Upper lobe of right lung (tissue), 1 donor: ENCODE measurements at regions not wholly inside any gene's neighbourhood (a gene's known extent, or its start where the extent isn't known, plus 50 kb on each side); places are given as distances from the start of the nearest gene placed in this dataset.

Source experiments
- ATAC-seq: fragments of 200-7000 bp; cut with Tn5 transposase; one replicate; pipeline ENCODE4 v1.9.1; 2020; ENCODE audit warnings: mild to moderate bottlenecking, moderate library complexity
- DNase-seq: peaks from one replicate; pipeline ENCODE4 v3.0.0-alpha.2; 2020
- H3K27ac ChIP-seq: fragments of 200-600 bp; one replicate; pipeline ENCODE4 v1.8.0; 2022
- H3K27me3 ChIP-seq: fragments of 200-600 bp; one replicate; pipeline ENCODE4 v1.8.0; 2022; ENCODE audit warnings: mild to moderate bottlenecking
- H3K36me3 ChIP-seq: fragments of 200-600 bp; one replicate; pipeline ENCODE4 v1.8.0; 2022
- H3K4me1 ChIP-seq: fragments of 200-600 bp; one replicate; pipeline ENCODE4 v1.8.0; 2022
- H3K4me3 ChIP-seq: fragments of 200-600 bp; one replicate; pipeline ENCODE4 v1.8.0; 2022; ENCODE audit warnings: mild to moderate bottlenecking
- H3K9me3 ChIP-seq: fragments of 200-600 bp; one replicate; pipeline ENCODE4 v1.8.0; 2022
- CTCF ChIP-seq: fragments of 200-600 bp; IDR thresholded peaks from one replicate; pipeline ENCODE4 v1.8.0; 2022; ENCODE audit warnings: antibody characterized with exemption
- intact Hi-C: fragments of 100-400 bp; cut with DNase I; formaldehyde crosslinking; loops from one replicate; pipeline ENCODE4 v1.11.0; 2022
- donor health status: DM: no; HTN: yes; CAD: no; lungs with severe emphysema.

- DNase-seq (no peak), ATAC-seq (no peak)
- no peak for TF ChIP-seq CTCF
- Histone ChIP-seq H3K9me3 (no peaks in the 10 kb centered on the region), H3K4me3 (no peak overlapping the region), H3K27ac (no peak overlapping the region), H3K36me3 (no peaks in the 10 kb centered on the region), H3K27me3 (no peaks in the 10 kb centered on the region), H3K4me1 (no peaks in the 10 kb centered on the region)
- intact Hi-C loops: no loop called here
Observed at GRCh38 chr16:55175389-55175788, 148.6 kb upstream of the IRX6 start.

- Histone ChIP-seq H3K36me3 (no peaks in the 10 kb centered on the region), H3K27me3 (no peaks in the 10 kb centered on the region), H3K4me3 (no peak overlapping the region), H3K4me1 (no peaks in the 10 kb centered on the region), H3K27ac (no peak overlapping the region), H3K9me3 (no peaks in the 10 kb centered on the region)
- ATAC-seq: no peak
- no peak for DNase-seq
- TF ChIP-seq CTCF: no peak
- intact Hi-C loops: no loop called here
Observed at GRCh38 chr16:55176901-55177300, 147.1 kb upstream of the IRX6 start.

- ATAC-seq: no peak
- intact Hi-C loops: no loop called here
- no peaks in the 10 kb centered on the region for H3K27me3 ChIP-seq
Observed at GRCh38 chr16:55179411-55179810, 144.6 kb upstream of the IRX6 start.

GRCh38 chr16:55179852-55180585 lies 144.0 kb upstream of the IRX6 start:
- Histone ChIP-seq H3K36me3 (no peaks in the 10 kb centered on the region), H3K27me3 (no peaks in the 10 kb centered on the region), H3K27ac (no peak overlapping the region), H3K4me3 (no peak overlapping the region), H3K9me3 (no peaks in the 10 kb centered on the region), H3K4me1 (no peaks in the 10 kb centered on the region)
- intact Hi-C loops: no loop called here
- DNase-seq (peak; percentile 79), ATAC-seq (peak; percentile 91)
- TF ChIP-seq CTCF: no peak

More at GRCh38 chr16:55179411-55179810, 144.6 kb upstream of the IRX6 start:
- no peak overlapping the region for H3K4me3 ChIP-seq
- H3K4me1 ChIP-seq: no peaks in the 10 kb centered on the region
- H3K27ac ChIP-seq: no peak overlapping the region
- no peaks in the 10 kb centered on the region for H3K9me3 ChIP-seq
- TF ChIP-seq CTCF: no peak
- no peak for DNase-seq
- no peaks in the 10 kb centered on the region for H3K36me3 ChIP-seq

GRCh38 chr16:55184052-55184451 lies 140.0 kb upstream of the IRX6 start:
- no peak for ATAC-seq
- H3K27me3 ChIP-seq: no peaks in the 10 kb centered on the region
- intact Hi-C loops: no loop called here

More at GRCh38 chr16:55184052-55184451, 140.0 kb upstream of the IRX6 start:
- Histone ChIP-seq H3K27ac (no peak overlapping the region), H3K9me3 (no peaks in the 10 kb centered on the region), H3K4me3 (no peak overlapping the region), H3K36me3 (no peaks in the 10 kb centered on the region), H3K4me1 (no peaks in the 10 kb centered on the region)
- DNase-seq: no peak
- no peak for TF ChIP-seq CTCF
